Hepatocyte (in vitro differentiated cells): ENCODE measurements at regions not wholly inside any gene's neighbourhood (a gene's known extent, or its start where the extent isn't known, plus 50 kb on each side); places are given as distances from the start of the nearest gene placed in this dataset.

Experiments
- DNase-seq: peaks from one replicate; pipeline ENCODE4 v3.0.0-alpha.2; 2016; ENCODE audit warnings: low spot score
- H2AFZ ChIP-seq: fragments of 200-600 bp; sonication (generic); 2 replicates; pipeline ENCODE4 v1.6.0; 2016; ENCODE audit warnings: antibody characterized with exemption, mild to moderate bottlenecking
- H3K27ac ChIP-seq: fragments of 200-600 bp; sonication (generic); 2 replicates; pipeline ENCODE4 v1.5.1; 2016; ENCODE audit warnings: mild to moderate bottlenecking
- H3K27me3 ChIP-seq: fragments of 200-600 bp; sonication (generic); 2 replicates; pipeline ENCODE4 v1.6.1; 2016
- H3K36me3 ChIP-seq: fragments of 200-600 bp; sonication (generic); replicated peaks from 2 replicates; pipeline ENCODE4 v1.5.1; 2016; ENCODE audit warnings: low read depth; ENCODE audit not compliant: insufficient read depth
- H3K4me1 ChIP-seq: fragments of 200-600 bp; sonication (generic); 2 replicates; pipeline ENCODE4 v1.5.1; 2016; ENCODE audit warnings: mild to moderate bottlenecking, moderate library complexity; ENCODE audit not compliant: insufficient read depth
- H3K4me2 ChIP-seq: fragments of 200-600 bp; sonication (generic); 2 replicates; pipeline ENCODE4 v1.6.0; 2016
- H3K4me3 ChIP-seq: fragments of 200-600 bp; sonication (generic); 2 replicates; pipeline ENCODE4 v1.5.1; 2016; ENCODE audit warnings: mild to moderate bottlenecking
- H3K79me2 ChIP-seq: fragments of 200-600 bp; sonication (generic); 2 replicates; pipeline ENCODE4 v1.6.0; 2017; ENCODE audit warnings: mild to moderate bottlenecking
- H3K9me2 ChIP-seq: fragments of 200-600 bp; sonication (generic); replicated peaks from 2 replicates; pipeline ENCODE4 v1.6.0; 2017; ENCODE audit warnings: mild to moderate bottlenecking; ENCODE audit not compliant: insufficient read depth
- H3K9me3 ChIP-seq: fragments of 200-600 bp; sonication (generic); 2 replicates; pipeline ENCODE4 v1.5.1; 2016; ENCODE audit warnings: low read depth, mild to moderate bottlenecking
- H4K20me1 ChIP-seq: fragments of 200-600 bp; sonication (generic); 2 replicates; pipeline ENCODE4 v1.6.0; 2016; ENCODE audit warnings: mild to moderate bottlenecking; ENCODE audit not compliant: insufficient read depth, poor library complexity, severe bottlenecking
- CTCF ChIP-seq: fragments of 200-600 bp; sonication (generic); IDR thresholded peaks from 2 replicates; pipeline ENCODE4 v1.5.1; 2016; ENCODE audit warnings: antibody characterized with exemption, mild to moderate bottlenecking; ENCODE audit not compliant: poor library complexity
- EZH2 ChIP-seq: fragments of 200-600 bp; sonication (generic); IDR thresholded peaks from 2 replicates; pipeline ENCODE4 v1.6.1; 2016; ENCODE audit warnings: antibody characterized with exemption, mild to moderate bottlenecking, borderline replicate concordance
- EZH2phosphoT487 ChIP-seq: fragments of 200-600 bp; sonication (generic); IDR thresholded peaks from one replicate; pipeline ENCODE4 v1.6.1; 2018; ENCODE audit warnings: antibody characterized with exemption, mild to moderate bottlenecking, low read depth, moderate library complexity; ENCODE audit not compliant: unreplicated experiment, severe bottlenecking
- WGBS: methylation state at CpG from one replicate; pipeline ENCODE4 v1.1.6; 2016; ENCODE audit warnings: low lambda C conversion rate; ENCODE audit errors: missing lambda C conversion rate; 5-methylcytosine and 5-hydroxymethylcytosine counted together

GRCh38 chr3:61460636-61461035 lies 100.7 kb upstream of the PTPRG start:
- no peaks in the 10 kb centered on the region for H3K79me2 ChIP-seq
- H3K4me2 ChIP-seq = no peak overlapping the region
- TF ChIP-seq EZH2phosphoT487 = no peak
- TF ChIP-seq CTCF = no peak
- TF ChIP-seq EZH2 = no peak
- H3K27ac ChIP-seq = no peak overlapping the region
- no peaks in the 10 kb centered on the region for H3K4me1 ChIP-seq
- DNase-seq = no peak
- WGBS = 95% methylated on average over 2 of the region's 2 CpGs
- H4K20me1 ChIP-seq = no peaks in the 10 kb centered on the region
- no peaks in the 10 kb centered on the region for H3K9me2 ChIP-seq
- no peaks in the 10 kb centered on the region for H3K27me3 ChIP-seq
- no peak overlapping the region for H3K4me3 ChIP-seq
- no peaks in the 10 kb centered on the region for H3K36me3 ChIP-seq
- H2AFZ ChIP-seq = no peak overlapping the region
- no peaks in the 10 kb centered on the region for H3K9me3 ChIP-seq

- Histone ChIP-seq H3K9me3 (no peaks in the 10 kb centered on the region), H3K36me3 (no peaks in the 10 kb centered on the region), H3K9me2 (no peaks in the 10 kb centered on the region), H3K4me2 (no peak overlapping the region), H2AFZ (no peak overlapping the region), H3K27ac (no peak overlapping the region), H3K4me1 (no peaks in the 10 kb centered on the region), H3K27me3 (no peaks in the 10 kb centered on the region), H4K20me1 (no peaks in the 10 kb centered on the region), H3K79me2 (no peaks in the 10 kb centered on the region), H3K4me3 (no peak overlapping the region)
- WGBS = 80% methylated on average over 1 of the region's 1 CpG
- no peak for TF ChIP-seq EZH2phosphoT487
- TF ChIP-seq CTCF = no peak
- TF ChIP-seq EZH2 = no peak
- no peak for DNase-seq
These were observed 98.2 kb upstream of the PTPRG start for GRCh38 chr3:61463191-61463590.

GRCh38 chr3:61464518-61465140 lies 96.7 kb upstream of the PTPRG start:
- WGBS = 72% methylated on average over 9 of the region's 9 CpGs
- H2AFZ ChIP-seq = no peak overlapping the region
- no peaks in the 10 kb centered on the region for H3K4me1 ChIP-seq
- H3K4me2 ChIP-seq = no peak overlapping the region
- no peaks in the 10 kb centered on the region for H4K20me1 ChIP-seq
- H3K36me3 ChIP-seq = no peaks in the 10 kb centered on the region
- H3K9me3 ChIP-seq = no peaks in the 10 kb centered on the region
- H3K4me3 ChIP-seq = no peak overlapping the region
- no peaks in the 10 kb centered on the region for H3K27me3 ChIP-seq
- no peak for TF ChIP-seq EZH2phosphoT487
- no peak overlapping the region for H3K27ac ChIP-seq
- DNase-seq = no peak
- no peaks in the 10 kb centered on the region for H3K79me2 ChIP-seq
- H3K9me2 ChIP-seq = no peaks in the 10 kb centered on the region

GRCh38 chr3:61466357-61466756 lies 95.0 kb upstream of the PTPRG start:
- Histone ChIP-seq H3K27ac (no peak overlapping the region), H3K36me3 (no peaks in the 10 kb centered on the region), H3K4me1 (no peaks in the 10 kb centered on the region), H3K4me2 (no peak overlapping the region), H3K9me3 (no peaks in the 10 kb centered on the region), H3K79me2 (no peaks in the 10 kb centered on the region), H4K20me1 (no peaks in the 10 kb centered on the region), H3K9me2 (no peaks in the 10 kb centered on the region), H3K4me3 (no peak overlapping the region), H2AFZ (no peak overlapping the region), H3K27me3 (no peaks in the 10 kb centered on the region)
- no peak for TF ChIP-seq EZH2
- TF ChIP-seq EZH2phosphoT487 = no peak
- no peak for TF ChIP-seq CTCF
- 64% methylated on average over 3 of the region's 3 CpGs for WGBS
- no peak for DNase-seq
